ENCODE measurements at regions not wholly inside any gene's neighbourhood (a gene's known extent, or its start where the extent isn't known, plus 50 kb on each side); places are given as distances from the start of the nearest gene placed in this dataset.

DNA sequence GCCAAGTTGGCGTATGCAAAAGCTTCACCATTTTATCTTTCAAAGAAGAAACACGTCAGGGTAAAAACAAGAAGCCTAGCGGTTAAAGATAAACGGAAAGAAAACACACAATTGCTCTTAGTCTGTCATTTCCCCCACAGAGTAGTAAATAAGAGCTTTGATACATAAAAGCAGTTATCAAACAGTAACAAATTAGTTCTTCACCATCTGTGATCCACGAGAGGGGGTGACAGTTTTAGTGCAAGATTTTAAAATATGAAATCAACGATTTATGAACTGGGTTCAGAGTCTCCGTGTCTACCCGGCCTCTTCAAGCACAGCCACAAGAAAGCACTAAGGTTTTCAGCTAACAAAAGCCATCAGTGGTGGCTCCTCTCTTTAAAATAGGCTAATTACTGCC lies 703.9 kb upstream of the ID2 start:
- Histone ChIP-seq H3K9me3 (replicated peaks; ENCODE audit: low read length) (no peaks in the 10 kb centered on the region), H3K4me1 (ENCODE audit: control insufficient read depth, insufficient read depth, low read length) (no peaks in the 10 kb centered on the region), H3K36me3 (ENCODE audit: insufficient read depth, low read length) (no peaks in the 10 kb centered on the region), H3K9ac (ENCODE audit: low read depth, low read length) (no peak overlapping the region), H3K4me3 (ENCODE audit: low read length) (no peak overlapping the region), H3K27me3 (ENCODE audit: control insufficient read depth, insufficient read depth, low read length) (peaks cover 11% of the 10 kb centered on the region), H3K4me2 (ENCODE audit: low read length) (no peak overlapping the region)

- no peaks in the 10 kb centered on the region for H3K27me3 ChIP-seq (ENCODE audit: control insufficient read depth, insufficient read depth, low read length)
- no peaks in the 10 kb centered on the region for H3K36me3 ChIP-seq (ENCODE audit: insufficient read depth, low read length)
- no peak overlapping the region for H3K4me2 ChIP-seq (ENCODE audit: low read length)
- no peak overlapping the region for H3K9ac ChIP-seq (ENCODE audit: low read depth, low read length)
- H3K4me3 ChIP-seq (ENCODE audit: low read length) = no peak overlapping the region
- H3K9me3 ChIP-seq (replicated peaks; ENCODE audit: low read length) = no peaks in the 10 kb centered on the region
- H3K4me1 ChIP-seq (ENCODE audit: control insufficient read depth, insufficient read depth, low read length) = no peaks in the 10 kb centered on the region
Measured at GRCh38 chr2:7982054-7982453, 699.8 kb upstream of the ID2 start.

- H3K27me3 ChIP-seq (ENCODE audit: control insufficient read depth, insufficient read depth, low read length) = no peaks in the 10 kb centered on the region
- H3K9ac ChIP-seq (ENCODE audit: low read depth, low read length) = no peak overlapping the region
- no peaks in the 10 kb centered on the region for H3K36me3 ChIP-seq (ENCODE audit: insufficient read depth, low read length)
- no peaks in the 10 kb centered on the region for H3K4me1 ChIP-seq (ENCODE audit: control insufficient read depth, insufficient read depth, low read length)
- no peak overlapping the region for H3K4me2 ChIP-seq (ENCODE audit: low read length)
- no peaks in the 10 kb centered on the region for H3K9me3 ChIP-seq (replicated peaks; ENCODE audit: low read length)
- no peak overlapping the region for H3K4me3 ChIP-seq (ENCODE audit: low read length)
Measured at GRCh38 chr2:7983451-7983850, 698.4 kb upstream of the ID2 start.

DNA sequence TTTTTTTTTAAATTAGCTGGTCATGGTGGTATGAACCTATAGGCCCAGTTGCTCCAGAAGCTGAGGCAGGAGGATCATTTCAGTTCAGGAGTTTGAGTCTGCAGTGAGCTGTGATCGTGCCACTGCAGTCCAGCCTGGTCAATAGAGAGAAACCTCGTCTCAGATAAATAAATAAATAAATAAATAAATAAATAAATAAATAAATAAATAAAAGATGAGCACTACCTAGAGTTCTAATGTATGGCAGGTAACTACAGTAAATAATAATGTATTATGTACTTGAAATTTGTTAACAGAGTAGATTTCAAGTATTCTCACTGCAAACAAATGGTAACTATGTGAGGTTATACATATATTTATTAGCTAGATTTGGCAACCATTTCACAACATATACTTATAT lies 697.9 kb upstream of the ID2 start:
- H3K4me3 ChIP-seq (ENCODE audit: low read length) = no peak overlapping the region
- no peaks in the 10 kb centered on the region for H3K9me3 ChIP-seq (replicated peaks; ENCODE audit: low read length)
- H3K36me3 ChIP-seq (ENCODE audit: insufficient read depth, low read length) = no peaks in the 10 kb centered on the region
- H3K27me3 ChIP-seq (ENCODE audit: control insufficient read depth, insufficient read depth, low read length) = no peaks in the 10 kb centered on the region
- H3K4me1 ChIP-seq (ENCODE audit: control insufficient read depth, insufficient read depth, low read length) = no peaks in the 10 kb centered on the region
- H3K9ac ChIP-seq (ENCODE audit: low read depth, low read length) = no peak overlapping the region
- H3K4me2 ChIP-seq (ENCODE audit: low read length) = no peak overlapping the region

GRCh38 chr2:7984693-7985353 lies 697.0 kb upstream of the ID2 start:
- no peaks in the 10 kb centered on the region for H3K27me3 ChIP-seq (ENCODE audit: control insufficient read depth, insufficient read depth, low read length)
- no peaks in the 10 kb centered on the region for H3K36me3 ChIP-seq (ENCODE audit: insufficient read depth, low read length)
- H3K9ac ChIP-seq (ENCODE audit: low read depth, low read length) = no peak overlapping the region
- H3K4me2 ChIP-seq (ENCODE audit: low read length) = no peak overlapping the region
- H3K9me3 ChIP-seq (replicated peaks; ENCODE audit: low read length) = no peaks in the 10 kb centered on the region
- H3K4me3 ChIP-seq (ENCODE audit: low read length) = no peak overlapping the region
- no peaks in the 10 kb centered on the region for H3K4me1 ChIP-seq (ENCODE audit: control insufficient read depth, insufficient read depth, low read length)

- H3K36me3 ChIP-seq (ENCODE audit: insufficient read depth, low read length) = no peaks in the 10 kb centered on the region
- no peaks in the 10 kb centered on the region for H3K4me1 ChIP-seq (ENCODE audit: control insufficient read depth, insufficient read depth, low read length)
- H3K4me3 ChIP-seq (ENCODE audit: low read length) = no peak overlapping the region
- H3K27me3 ChIP-seq (ENCODE audit: control insufficient read depth, insufficient read depth, low read length) = no peaks in the 10 kb centered on the region
- no peak overlapping the region for H3K4me2 ChIP-seq (ENCODE audit: low read length)
- no peaks in the 10 kb centered on the region for H3K9me3 ChIP-seq (replicated peaks; ENCODE audit: low read length)
- no peak overlapping the region for H3K9ac ChIP-seq (ENCODE audit: low read depth, low read length)
Measured at GRCh38 chr2:7986431-7986830, 695.4 kb upstream of the ID2 start.

DNA sequence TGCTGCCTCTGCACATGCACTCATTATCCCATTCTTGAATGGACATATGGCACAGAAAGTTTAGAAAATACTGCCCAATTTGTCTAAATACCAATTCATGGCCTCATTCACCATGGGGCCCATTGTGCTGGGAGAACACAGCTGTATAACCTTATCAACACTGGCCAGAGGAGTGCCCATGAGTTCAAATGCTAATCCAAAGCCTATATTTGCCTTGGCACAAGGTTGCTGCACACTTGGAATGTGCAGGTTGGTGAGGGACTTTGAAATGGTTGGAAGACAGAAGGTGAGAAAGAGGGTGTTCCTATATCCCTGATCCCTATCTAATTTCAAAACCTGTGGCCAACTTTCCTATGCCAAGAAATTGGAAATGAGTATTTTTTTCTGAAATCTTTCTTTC lies 693.9 kb upstream of the ID2 start:
- Histone ChIP-seq H3K4me1 (ENCODE audit: control insufficient read depth, insufficient read depth, low read length) (no peaks in the 10 kb centered on the region), H3K4me3 (ENCODE audit: low read length) (no peak overlapping the region), H3K9ac (ENCODE audit: low read depth, low read length) (no peak overlapping the region), H3K9me3 (replicated peaks; ENCODE audit: low read length) (no peaks in the 10 kb centered on the region), H3K27me3 (ENCODE audit: control insufficient read depth, insufficient read depth, low read length) (peaks cover 5% of the 10 kb centered on the region), H3K36me3 (ENCODE audit: insufficient read depth, low read length) (no peaks in the 10 kb centered on the region), H3K4me2 (ENCODE audit: low read length) (no peak overlapping the region)

DNA sequence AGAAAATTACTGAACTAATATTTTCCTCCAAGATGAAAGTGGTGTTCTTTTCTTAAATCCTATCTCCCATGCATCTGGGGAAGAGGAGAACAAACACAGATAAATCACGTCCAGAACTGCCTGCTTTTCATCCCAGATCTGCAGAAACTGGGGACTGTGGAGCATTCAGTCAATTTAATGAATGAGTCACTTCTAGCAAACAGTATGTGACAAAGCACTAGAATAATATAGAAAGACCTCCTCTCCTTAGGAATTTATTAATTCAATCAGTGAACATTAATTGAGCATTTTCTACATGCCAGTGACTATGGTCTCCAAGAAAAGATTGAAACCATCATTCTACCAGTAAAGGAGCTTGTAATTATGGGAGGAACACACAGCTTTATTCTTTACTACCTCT lies 693.4 kb upstream of the ID2 start:
- H3K4me1 ChIP-seq (ENCODE audit: control insufficient read depth, insufficient read depth, low read length) = no peaks in the 10 kb centered on the region
- H3K36me3 ChIP-seq (ENCODE audit: insufficient read depth, low read length) = no peaks in the 10 kb centered on the region
- no peak overlapping the region for H3K4me3 ChIP-seq (ENCODE audit: low read length)
- H3K27me3 ChIP-seq (ENCODE audit: control insufficient read depth, insufficient read depth, low read length) = peaks cover 5% of the 10 kb centered on the region
- no peaks in the 10 kb centered on the region for H3K9me3 ChIP-seq (replicated peaks; ENCODE audit: low read length)
- no peak overlapping the region for H3K4me2 ChIP-seq (ENCODE audit: low read length)
- no peak overlapping the region for H3K9ac ChIP-seq (ENCODE audit: low read depth, low read length)

DNA sequence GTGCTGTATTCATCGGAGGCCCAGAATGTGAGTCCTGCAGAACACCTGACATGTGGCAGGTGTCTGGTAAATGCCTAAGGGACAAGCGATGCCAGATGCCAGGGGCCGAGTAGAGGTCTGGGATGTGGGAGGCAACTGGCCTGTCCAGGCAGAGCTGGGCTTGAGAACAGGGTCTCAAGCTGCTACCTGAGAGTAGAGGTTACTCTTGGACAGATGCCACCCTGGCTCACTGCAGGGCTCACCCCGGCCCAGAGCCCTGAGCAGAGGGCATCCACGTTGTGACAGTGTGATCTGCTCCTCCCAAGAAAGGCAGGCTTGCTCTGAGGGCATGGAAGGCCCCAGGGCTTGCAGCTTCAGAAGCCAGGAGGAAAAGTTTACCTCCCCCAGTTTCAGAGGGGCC lies 692.0 kb upstream of the ID2 start:
- Histone ChIP-seq H3K9ac (ENCODE audit: low read depth, low read length) (no peak overlapping the region), H3K9me3 (replicated peaks; ENCODE audit: low read length) (no peaks in the 10 kb centered on the region), H3K27me3 (ENCODE audit: control insufficient read depth, insufficient read depth, low read length) (peaks cover 5% of the 10 kb centered on the region), H3K4me1 (ENCODE audit: control insufficient read depth, insufficient read depth, low read length) (no peaks in the 10 kb centered on the region), H3K36me3 (ENCODE audit: insufficient read depth, low read length) (no peaks in the 10 kb centered on the region), H3K4me2 (ENCODE audit: low read length) (no peak overlapping the region), H3K4me3 (ENCODE audit: low read length) (no peak overlapping the region)

- Histone ChIP-seq H3K4me2 (ENCODE audit: low read length) (no peak overlapping the region), H3K4me1 (ENCODE audit: control insufficient read depth, insufficient read depth, low read length) (no peaks in the 10 kb centered on the region), H3K27me3 (ENCODE audit: control insufficient read depth, insufficient read depth, low read length) (peaks cover 5% of the 10 kb centered on the region), H3K9ac (ENCODE audit: low read depth, low read length) (no peak overlapping the region), H3K4me3 (ENCODE audit: low read length) (no peak overlapping the region), H3K36me3 (ENCODE audit: insufficient read depth, low read length) (no peaks in the 10 kb centered on the region), H3K9me3 (replicated peaks; ENCODE audit: low read length) (no peaks in the 10 kb centered on the region)
Measured at GRCh38 chr2:7992612-7993602, 688.9 kb upstream of the ID2 start.

GRCh38 chr2:7994397-7994951 lies 687.4 kb upstream of the ID2 start:
- H3K9ac ChIP-seq (ENCODE audit: low read depth, low read length) = no peak overlapping the region
- no peaks in the 10 kb centered on the region for H3K4me1 ChIP-seq (ENCODE audit: control insufficient read depth, insufficient read depth, low read length)
- H3K4me2 ChIP-seq (ENCODE audit: low read length) = no peak overlapping the region
- H3K27me3 ChIP-seq (ENCODE audit: control insufficient read depth, insufficient read depth, low read length) = peaks cover 5% of the 10 kb centered on the region
- no peaks in the 10 kb centered on the region for H3K9me3 ChIP-seq (replicated peaks; ENCODE audit: low read length)
- no peaks in the 10 kb centered on the region for H3K36me3 ChIP-seq (ENCODE audit: insufficient read depth, low read length)
- H3K4me3 ChIP-seq (ENCODE audit: low read length) = no peak overlapping the region

Measured in skeletal muscle satellite cell (primary cell).